K562 (cell line): ENCODE measurements at regions not wholly inside any gene's neighbourhood (a gene's known extent, or its start where the extent isn't known, plus 50 kb on each side); places are given as distances from the start of the nearest gene placed in this dataset.
"Not testable (repeated sequence)": the region's sequence is repeated elsewhere in the genome, so short reads cannot be mapped to it uniquely, and the experiment has no call there.

Source experiments
- ATAC-seq: fragments of 200-7000 bp; cut with Tn5 transposase; 3 replicates; pipeline ENCODE4 v1.9.1; 2020; ENCODE audit warnings: moderate library complexity
- BruUV-seq: library from RNA; stranded (reverse); fragments of 400-500 nt; replicated peaks from 2 replicates; lab custom pipeline; 2021; lab: Mats Ljungman, UMichigan
- CTCF ChIA-PET: fragments of 300-600 bp; formaldehyde crosslinking; extraction: SDS; loops from one replicate; lab custom pipeline; 2021; ENCODE audit warnings: low intra/inter-chr PET ratio; lab: Yijun Ruan, JAX
- POLR2A ChIA-PET: fragments of 300-600, 350-650 bp; sonication (Branson Sonifier 250); formaldehyde crosslinking; extraction: SDS; loops from one replicate; lab custom pipeline; 2021; ENCODE audit warnings: antibody characterized with exemption, inconsistent platforms; lab: Yijun Ruan, JAX
- DNase-seq, 4 experiments: peaks; one replicate each; pipeline versions ENCODE4 v3.0.0 to v3.0.0-alpha.2; 2011 to 2018; ENCODE audit warnings: low spot score in 3 of 4, mixed read lengths in 3 of 4; ENCODE audit errors: extremely low read depth in 1 of 4
- FAIRE-seq: peaks from 2 replicates; lab custom pipeline; 2011; peaks lifted over from hg19 to GRCh38; lab: Jason Lieb, UNC
- H2AFZ ChIP-seq: 2 replicates; pipeline ENCODE4 v1.6.0; 2011; ENCODE audit warnings: low read depth, low read length, control low read depth, inconsistent platforms
- H3K27ac ChIP-seq: fragments of 200-600 bp; 3 replicates; pipeline ENCODE4 v1.8.0; 2011; ENCODE audit warnings: low read depth, mild to moderate bottlenecking, control low read depth, inconsistent platforms, low read length, moderate library complexity, mixed read lengths; ENCODE audit errors: extremely low read depth
- H3K27me3 ChIP-seq, 2 experiments: fragments of 300-600 bp in 1 of 2; 2 replicates in 1 of 2; 3 replicates in 1 of 2; pipeline versions ENCODE4 v1.6.0 to v1.8.0; 2011; ENCODE audit warnings: inconsistent platforms in 2 of 2, low read length in 2 of 2, mild to moderate bottlenecking in 1 of 2, mixed read lengths in 1 of 2, moderate library complexity in 1 of 2; ENCODE audit not compliant: control insufficient read depth in 2 of 2, insufficient read depth in 2 of 2
- H3K36me3 ChIP-seq: fragments of 300-600 bp; 3 replicates; pipeline ENCODE4 v1.8.0; 2011; ENCODE audit warnings: mild to moderate bottlenecking, low read length, inconsistent platforms; ENCODE audit not compliant: control insufficient read depth, insufficient read depth
- H3K4me1 ChIP-seq, 2 experiments: fragments of 200-600 bp in 1 of 2; replicated peaks in 1 of 2; 2 replicates in 1 of 2; 3 replicates in 1 of 2; pipeline versions ENCODE4 v1.5.1 to v1.8.0; 2011; ENCODE audit warnings: inconsistent platforms in 2 of 2, low read length in 2 of 2, mild to moderate bottlenecking in 1 of 2, mixed read lengths in 1 of 2, moderate library complexity in 1 of 2; ENCODE audit not compliant: control insufficient read depth in 2 of 2, insufficient read depth in 2 of 2
- H3K4me2 ChIP-seq: 2 replicates; pipeline ENCODE4 v1.6.1; 2011; ENCODE audit warnings: low read length, control low read depth, inconsistent platforms, mixed read lengths; ENCODE audit not compliant: insufficient read depth
- H3K4me3 ChIP-seq: fragments of 200-600 bp; sonication (generic), shearing (Covaris generic); 2 replicates; pipeline ENCODE4 v1.5.1; 2016; ENCODE audit warnings: control low read depth, inconsistent platforms
- H3K79me2 ChIP-seq: fragments of 200-600 bp; 3 replicates; pipeline ENCODE4 v1.8.0; 2011; ENCODE audit warnings: low read length, inconsistent platforms; ENCODE audit not compliant: control insufficient read depth, insufficient read depth
- H3K9ac ChIP-seq, 2 experiments: 2 replicates each; pipeline versions ENCODE4 v1.6.0 to v1.6.1; 2011; ENCODE audit warnings: low read depth in 2 of 2, low read length in 2 of 2, control low read depth in 1 of 2, inconsistent platforms in 1 of 2, mild to moderate bottlenecking in 1 of 2, mixed read lengths in 1 of 2; ENCODE audit not compliant: insufficient read depth in 1 of 2
- H3K9me1 ChIP-seq: one replicate; pipeline ENCODE4 v1.6.0; 2011; ENCODE audit warnings: inconsistent platforms, mild to moderate bottlenecking, low read length, moderate library complexity; ENCODE audit not compliant: control insufficient read depth, insufficient read depth
- H3K9me3 ChIP-seq: replicated peaks from 2 replicates; pipeline ENCODE4 v1.5.1; 2011; ENCODE audit warnings: low read depth, low read length, inconsistent platforms; ENCODE audit not compliant: control insufficient read depth, insufficient read depth
- H4K20me1 ChIP-seq: replicated peaks from 2 replicates; pipeline ENCODE4 v1.6.1; 2011; ENCODE audit warnings: low read length, inconsistent platforms, mixed read lengths; ENCODE audit not compliant: control insufficient read depth, insufficient read depth
- C11orf30 ChIP-seq: fragments of 450-650 bp; IDR thresholded peaks from 2 replicates; pipeline ENCODE4 v1.6.1; 2016; ENCODE audit warnings: low read depth, mild to moderate bottlenecking
- ZNF316 ChIP-seq: fragments of 450-650 bp; IDR thresholded peaks from 2 replicates; pipeline ENCODE4 v1.6.1; 2016
- WGBS: fragments of 100-300 bp; shearing (Covaris generic); methylation state at CpG from one replicate; pipeline ENCODE4 v1.1.6; 2016; ENCODE audit warnings: low coverage, mixed read lengths; ENCODE audit not compliant: insufficient coverage; ENCODE audit errors: missing lambda C conversion rate; 5-methylcytosine and 5-hydroxymethylcytosine counted together
- in situ Hi-C: fragments of 300-500 bp; cut with MboI; formaldehyde crosslinking; loops from 4 replicates; pipeline ENCODE4 v1.15.0; 2018; ENCODE audit warnings: inconsistent platforms, mixed read lengths
- intact Hi-C: fragments of 100-400 bp; cut with micrococcal nuclease; formaldehyde crosslinking; loops from 2 replicates; pipeline ENCODE4 v1.14.2; 2022

DNA sequence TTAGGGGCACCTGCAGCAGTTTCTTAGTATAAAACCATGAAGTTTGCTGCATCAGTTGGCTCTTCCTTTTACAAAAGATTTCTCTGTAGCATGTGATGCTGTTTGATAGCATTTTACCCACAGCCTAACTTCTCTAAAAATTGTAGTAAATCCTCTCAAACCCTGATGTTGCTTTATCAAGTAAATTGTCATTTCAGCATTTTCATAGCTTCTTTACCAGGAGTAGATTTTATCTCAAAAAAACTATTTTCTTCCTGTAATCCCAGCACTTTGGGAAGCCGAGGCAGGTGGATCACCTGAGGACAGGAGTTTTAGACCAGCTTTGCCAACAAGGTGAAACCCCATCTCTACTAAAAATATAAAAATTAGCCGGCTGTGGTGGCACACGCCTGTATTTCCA is 144.5 kb upstream of the FOLH1 start:
- H3K9me1 ChIP-seq, H2AFZ ChIP-seq, BruUV-seq, H3K4me1 ChIP-seq, H3K4me3 ChIP-seq, FAIRE-seq, intact Hi-C loops, H3K27ac ChIP-seq, CTCF ChIA-PET, DNase-seq, H3K36me3 ChIP-seq, H3K79me2 ChIP-seq, POLR2A ChIA-PET, H3K9ac ChIP-seq, H4K20me1 ChIP-seq, H3K4me2 ChIP-seq, ATAC-seq, H3K9me3 ChIP-seq, H3K27me3 ChIP-seq: not testable (repeated sequence)
- 0 out of 2 replicates have a peak, but pooled peaks have one; percentile 10 for TF ChIP-seq C11orf30
- 0 out of 2 replicates have a peak, but pooled peaks have one; percentile 9 for TF ChIP-seq ZNF316
- WGBS = 0% methylated on average over 3 of the region's 3 CpGs
- in situ Hi-C loops = loop anchor here (25.0 kb wide), 1 partner anchor 634 kb away; the partner anchor contains the start of gene OR4C12

DNA sequence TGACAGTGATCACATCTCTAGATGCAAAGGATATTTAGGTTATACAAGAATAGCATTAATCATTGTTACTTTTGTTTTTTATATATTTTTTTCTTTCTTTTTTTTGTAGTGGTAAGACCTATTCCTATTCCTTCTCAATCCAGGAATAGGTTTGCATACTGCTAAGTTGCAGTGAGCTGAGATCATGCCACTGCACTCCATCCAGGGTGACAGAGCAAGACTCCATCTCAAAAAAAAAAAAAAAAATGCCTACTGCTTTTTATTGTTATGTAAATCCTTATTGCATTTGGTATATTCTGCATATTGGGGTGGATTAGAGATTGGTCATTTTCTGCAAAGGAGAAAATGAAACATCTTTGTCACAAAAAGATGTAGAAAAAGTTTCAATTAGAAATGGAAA is 138.2 kb upstream of the FOLH1 start:
- ATAC-seq, H3K4me1 ChIP-seq, H3K79me2 ChIP-seq, H3K9ac ChIP-seq, DNase-seq, FAIRE-seq, H3K27ac ChIP-seq, POLR2A ChIA-PET, H3K9me3 ChIP-seq, intact Hi-C loops, H2AFZ ChIP-seq, BruUV-seq, H3K36me3 ChIP-seq, H3K4me3 ChIP-seq, in situ Hi-C loops, H3K27me3 ChIP-seq, CTCF ChIA-PET, H3K4me2 ChIP-seq, H3K9me1 ChIP-seq, H4K20me1 ChIP-seq: not testable (repeated sequence)

- H3K27me3 ChIP-seq, POLR2A ChIA-PET, H4K20me1 ChIP-seq, CTCF ChIA-PET, H3K36me3 ChIP-seq, H2AFZ ChIP-seq, H3K27ac ChIP-seq, DNase-seq, H3K79me2 ChIP-seq, FAIRE-seq, H3K4me2 ChIP-seq, H3K9ac ChIP-seq, BruUV-seq, in situ Hi-C loops, H3K9me1 ChIP-seq, intact Hi-C loops, H3K4me1 ChIP-seq, ATAC-seq, H3K9me3 ChIP-seq, H3K4me3 ChIP-seq: not testable (repeated sequence)
- WGBS = 1% methylated on average over 5 of the region's 5 CpGs
Observed at GRCh38 chr11:49328485-49329186, 120.2 kb upstream of the FOLH1 start.

- H3K79me2 ChIP-seq, H3K4me2 ChIP-seq, BruUV-seq, ATAC-seq, FAIRE-seq, H4K20me1 ChIP-seq, H3K4me3 ChIP-seq, H3K9ac ChIP-seq, in situ Hi-C loops, H2AFZ ChIP-seq, H3K9me3 ChIP-seq, H3K9me1 ChIP-seq, H3K27ac ChIP-seq, DNase-seq, intact Hi-C loops, H3K27me3 ChIP-seq, H3K36me3 ChIP-seq, CTCF ChIA-PET, H3K4me1 ChIP-seq: not testable (repeated sequence)
- POLR2A ChIA-PET = interaction anchor here (0.5 kb wide), 1 partner anchor 971 kb away, joined by 3 read pairs; no protein-coding TSS in a partner anchor
Observed at GRCh38 chr11:49327766-49328165, 119.4 kb upstream of the FOLH1 start.
